ENCODE measurements at regions not wholly inside any gene's neighbourhood (a gene's known extent, or its start where the extent isn't known, plus 50 kb on each side); places are given as distances from the start of the nearest gene placed in this dataset.
"Not testable (repeated sequence)": the region's sequence is repeated elsewhere in the genome, so short reads cannot be mapped to it uniquely, and the experiment has no call there.

GRCh38 chr7:67335663-67336062 lies 339.0 kb downstream of the TYW1 start:
- not testable (repeated sequence) for TF ChIP-seq POLR2AphosphoS5 (IDR thresholded peaks at IDR 0.05; ENCODE audit: borderline replicate concordance, low read depth, low read length); EZH2 (IDR thresholded peaks at IDR 0.05)
